ENCODE measurements at regions not wholly inside any gene's neighbourhood (a gene's known extent, or its start where the extent isn't known, plus 50 kb on each side); places are given as distances from the start of the nearest gene placed in this dataset.

DNA sequence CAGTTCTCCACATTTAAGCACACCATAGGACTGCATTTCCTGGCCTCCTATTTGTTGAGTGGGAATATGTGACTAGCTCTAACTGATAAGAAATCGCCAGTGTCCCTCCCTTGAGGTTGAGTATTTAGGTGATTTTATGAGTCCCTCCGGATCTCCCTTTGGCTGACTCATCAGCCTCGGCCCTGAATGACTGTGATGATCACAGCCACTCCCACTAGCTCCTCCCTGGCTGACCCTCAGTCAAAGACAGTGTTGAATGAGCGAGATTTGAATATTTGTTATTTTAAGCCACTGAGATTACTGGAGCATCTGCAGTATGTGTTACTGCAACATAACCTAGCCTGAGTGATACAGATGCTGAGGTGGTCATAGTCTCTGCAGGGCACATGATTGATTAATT is 515.3 kb downstream of the EPHB1 start:
- DNase-seq: no peak

GRCh38 chr3:135311699-135312098 is 516.6 kb downstream of the EPHB1 start:
- DNase-seq: no peak

DNA sequence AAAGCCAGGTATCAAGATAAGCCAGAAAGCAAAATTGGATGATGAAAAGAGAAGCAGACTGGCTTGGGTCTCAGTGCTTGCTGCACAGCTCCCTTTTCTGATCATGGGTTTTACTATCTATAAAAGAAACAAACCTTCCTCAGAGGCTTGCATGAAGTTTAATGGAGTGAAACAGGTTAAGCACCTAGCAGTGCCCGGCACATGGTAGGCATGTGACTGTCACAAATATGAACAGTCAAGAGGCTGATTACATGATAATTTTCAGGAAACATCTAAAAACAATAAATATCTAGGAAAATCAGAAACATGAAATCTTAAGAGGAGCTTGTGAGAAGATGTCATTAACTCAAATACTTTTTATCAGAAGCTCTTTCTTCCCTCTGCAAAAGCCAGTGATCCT is 519.2 kb downstream of the EPHB1 start:
- no peak for DNase-seq

GRCh38 chr3:135324301-135324700 is 529.2 kb downstream of the EPHB1 start:
- DNase-seq: no peak

- DNase-seq: no peak
Observed at GRCh38 chr3:135325096-135325495, 530.0 kb downstream of the EPHB1 start.

DNA sequence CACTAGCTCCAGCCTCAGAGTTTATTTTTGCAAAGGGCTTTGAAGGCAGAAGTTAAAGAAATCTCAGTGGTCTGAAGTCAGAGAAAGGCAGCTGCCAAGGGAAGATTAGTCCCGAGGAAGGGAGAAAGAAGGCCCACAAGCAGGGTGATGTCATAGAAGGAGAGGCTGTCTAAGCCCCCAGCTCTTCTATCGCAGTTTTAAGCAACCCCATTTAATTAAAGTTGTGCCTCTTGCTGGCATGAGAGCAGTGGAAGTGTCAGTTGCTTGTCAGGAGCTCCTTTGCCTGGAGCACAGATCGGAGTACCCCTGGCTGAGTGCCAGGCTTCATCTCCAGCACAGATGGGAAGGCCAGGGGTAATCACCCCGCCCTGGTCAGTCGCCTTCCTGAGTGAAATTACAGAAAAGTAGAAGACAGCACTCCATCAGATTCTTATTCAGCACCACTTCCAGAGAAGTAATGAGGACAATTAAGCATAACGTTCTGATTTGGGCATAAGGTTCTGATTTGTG is 530.7 kb downstream of the EPHB1 start:
- DNase-seq: no peak

DNA sequence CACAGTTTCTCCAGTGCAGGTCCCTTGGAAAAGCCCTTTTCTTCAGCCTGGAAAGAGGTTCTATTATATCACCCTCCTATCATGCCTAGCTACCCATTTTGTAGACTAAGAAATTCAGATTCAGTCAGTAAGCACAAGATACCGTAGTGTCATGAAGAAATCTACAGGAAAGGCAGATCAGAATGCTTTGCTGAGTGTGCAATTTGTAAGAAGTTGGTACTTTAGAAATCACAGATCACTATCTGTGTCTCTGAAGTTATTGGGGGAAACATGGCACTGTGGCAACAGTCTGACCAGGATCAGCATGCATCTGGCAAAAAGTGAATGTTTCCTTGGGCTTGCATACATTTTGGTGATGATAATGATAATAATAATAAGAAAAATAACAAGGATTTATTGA is 531.8 kb downstream of the EPHB1 start:
- no peak for DNase-seq

- DNase-seq: no peak
Observed at GRCh38 chr3:135328036-135328435, 533.0 kb downstream of the EPHB1 start.

- no peak for DNase-seq
Observed at GRCh38 chr3:135329479-135329878, 534.4 kb downstream of the EPHB1 start.

DNA sequence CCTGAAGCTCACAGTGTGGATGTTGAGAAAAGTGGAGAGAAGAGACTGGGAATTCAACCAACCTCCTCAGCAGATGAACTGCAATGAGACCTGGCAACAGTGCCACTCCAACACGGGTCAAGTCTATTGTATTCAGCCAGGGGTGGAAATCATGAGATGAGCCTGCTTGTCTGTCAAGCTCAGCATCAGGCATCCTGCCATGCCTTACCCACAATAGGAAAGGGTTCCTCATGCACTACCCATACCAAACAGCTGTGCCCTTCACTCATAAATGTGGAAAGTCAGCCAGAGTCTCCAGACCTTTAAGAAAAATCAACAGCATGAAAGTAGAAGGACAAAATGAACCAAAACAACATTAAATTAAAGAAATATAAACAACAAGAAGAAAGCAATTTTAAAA is 542.1 kb downstream of the EPHB1 start:
- DNase-seq: no peak

- DNase-seq: no peak
Observed at GRCh38 chr3:135348690-135349089, 553.6 kb downstream of the EPHB1 start.

- no peak for DNase-seq
Observed at GRCh38 chr3:135349254-135349948, 554.3 kb downstream of the EPHB1 start.

GRCh38 chr3:135352213-135352612 is 557.2 kb downstream of the EPHB1 start:
- DNase-seq: no peak

DNA sequence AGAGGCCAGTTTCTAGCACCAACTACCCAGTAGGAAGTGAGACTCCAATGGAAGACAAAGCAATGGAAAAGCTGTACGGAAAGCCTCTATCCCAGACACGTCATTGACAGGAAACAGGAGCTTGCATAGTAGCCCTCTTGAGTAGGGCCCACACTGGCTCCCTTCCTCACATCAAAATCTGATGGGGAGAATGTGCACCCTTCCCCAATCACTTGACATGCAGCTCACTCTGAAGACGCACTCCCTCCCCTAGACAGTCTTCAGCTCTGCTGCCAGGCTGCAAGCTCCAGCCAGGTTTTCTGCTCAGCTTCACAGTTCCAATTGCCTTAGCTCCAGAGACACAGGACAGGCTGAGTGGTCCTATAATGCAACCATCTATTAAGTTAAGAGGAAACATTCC is 567.8 kb downstream of the EPHB1 start:
- DNase-seq: no peak

- no peak for DNase-seq
Observed at GRCh38 chr3:135364676-135365075, 569.6 kb downstream of the EPHB1 start.

DNA sequence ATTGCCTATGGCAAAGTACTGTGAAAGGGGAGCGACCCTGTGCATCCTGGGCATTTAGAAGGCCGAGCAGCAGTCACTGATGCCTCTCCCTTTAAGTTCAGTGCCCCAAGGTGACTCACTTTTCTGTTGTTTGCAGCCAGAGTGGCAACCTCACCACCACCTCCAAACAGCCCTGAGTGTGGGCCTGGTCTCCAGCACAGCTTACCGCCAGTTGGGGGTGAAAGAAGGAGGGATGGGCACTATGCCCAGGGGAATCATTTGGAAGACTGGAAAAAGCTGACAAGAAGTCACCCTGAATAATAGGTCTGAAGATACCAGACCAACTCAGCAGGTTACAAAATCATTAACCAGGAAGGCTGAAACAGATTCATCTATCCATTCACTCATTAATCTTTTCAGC is 571.8 kb downstream of the EPHB1 start:
- no peak for DNase-seq

DNA sequence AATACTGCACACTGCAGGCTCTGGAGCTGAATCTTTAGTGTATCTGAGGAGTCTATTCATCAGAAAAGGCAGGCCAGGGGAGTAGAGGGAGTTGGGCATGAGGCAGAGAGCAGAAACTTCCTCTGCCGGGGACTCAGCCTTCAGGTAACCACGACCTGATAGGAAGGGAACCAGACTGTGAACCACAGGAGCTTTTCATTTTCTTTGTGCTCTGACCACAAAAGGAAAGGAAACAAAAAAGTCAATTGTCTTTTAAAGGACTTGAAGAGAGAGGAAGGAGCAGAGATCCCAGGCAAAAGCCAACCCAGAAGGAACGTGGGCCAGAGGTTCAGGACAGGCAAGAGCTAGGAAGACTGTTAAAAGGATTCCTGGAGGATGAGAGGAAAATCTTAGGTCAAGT is 573.3 kb downstream of the EPHB1 start:
- DNase-seq: no peak

- DNase-seq: no peak
Observed at GRCh38 chr3:135368781-135369180, 573.7 kb downstream of the EPHB1 start.

DNA sequence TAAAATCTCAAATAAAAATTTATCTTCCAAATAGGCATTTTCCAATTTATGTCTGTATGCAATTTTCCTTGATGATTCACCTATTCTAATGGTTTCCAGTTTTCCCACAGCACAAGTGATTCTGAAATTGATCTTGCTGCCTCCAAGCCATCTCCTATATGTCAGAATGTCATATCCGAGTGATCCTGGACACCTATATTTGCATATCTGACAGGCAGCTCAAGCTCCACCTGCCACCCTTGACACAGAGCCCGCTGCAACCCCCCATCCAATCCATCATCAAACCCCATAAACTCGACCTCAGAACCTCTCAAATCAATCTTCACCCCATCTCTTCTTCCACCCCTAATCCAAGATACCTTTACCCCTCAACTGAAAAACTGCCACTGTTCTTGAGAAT is 579.5 kb downstream of the EPHB1 start:
- DNase-seq: no peak

- DNase-seq: no peak
Observed at GRCh38 chr3:135382188-135382587, 583.3 kb upstream of the PPP2R3A start.

DNA sequence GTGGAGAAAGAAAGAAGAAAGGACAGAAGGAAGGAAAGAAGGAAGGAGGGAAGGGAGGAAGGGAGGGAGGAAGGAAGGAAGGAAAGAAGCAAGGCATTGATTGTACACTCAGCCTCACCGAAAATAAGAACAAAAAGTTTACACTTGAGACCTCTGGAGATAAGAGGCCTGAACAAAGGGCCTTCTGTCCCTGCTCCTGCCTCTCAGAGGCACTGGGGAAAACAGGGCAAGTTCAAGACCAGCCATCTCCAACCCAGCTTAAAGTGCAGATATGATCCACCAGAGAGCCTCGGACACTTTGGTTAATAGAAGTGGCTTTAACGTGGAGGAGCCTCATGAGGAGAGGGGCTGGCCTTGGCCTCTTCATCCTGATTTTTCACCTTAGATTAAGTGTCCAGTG is 582.9 kb upstream of the PPP2R3A start:
- no peak for DNase-seq

DNA sequence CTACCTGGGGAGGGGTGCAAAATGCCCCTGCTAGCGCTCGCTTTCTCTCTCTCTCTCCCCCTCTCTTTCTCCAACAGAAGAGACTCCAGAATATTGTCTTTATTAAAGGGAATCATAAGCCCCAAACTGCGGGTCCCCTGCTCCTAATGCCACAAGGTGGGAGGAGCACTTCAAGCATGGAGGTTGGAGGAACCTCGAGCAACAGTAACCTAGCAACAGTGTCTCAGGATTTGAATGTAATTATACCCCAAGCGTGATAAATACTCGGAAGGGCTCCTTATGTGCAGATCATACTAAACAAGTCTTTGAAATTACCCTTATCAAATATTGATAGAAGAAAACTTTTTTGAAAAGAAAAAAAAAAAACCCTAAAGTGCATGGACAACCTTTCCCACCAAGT is 582.2 kb upstream of the PPP2R3A start:
- no peak for DNase-seq

DNA sequence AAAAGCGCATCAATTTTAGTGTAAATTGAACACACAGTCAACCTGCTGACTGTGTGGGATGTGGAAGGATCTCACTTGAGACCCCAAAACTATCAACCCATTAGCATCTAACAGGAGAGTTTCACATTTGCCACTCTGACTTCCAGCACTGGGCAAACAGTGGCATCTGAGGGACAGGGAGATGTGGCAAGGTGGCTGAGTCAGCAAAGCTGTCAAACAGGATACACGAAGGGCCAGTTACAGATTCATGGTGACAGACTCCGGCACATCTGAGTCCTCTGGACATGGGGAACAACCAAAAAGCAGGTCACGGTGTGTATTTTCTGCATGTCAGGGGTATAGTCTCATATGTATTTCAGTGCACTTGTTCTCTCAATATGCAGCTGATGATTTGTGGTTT is 573.4 kb upstream of the PPP2R3A start:
- no peak for DNase-seq

DNA sequence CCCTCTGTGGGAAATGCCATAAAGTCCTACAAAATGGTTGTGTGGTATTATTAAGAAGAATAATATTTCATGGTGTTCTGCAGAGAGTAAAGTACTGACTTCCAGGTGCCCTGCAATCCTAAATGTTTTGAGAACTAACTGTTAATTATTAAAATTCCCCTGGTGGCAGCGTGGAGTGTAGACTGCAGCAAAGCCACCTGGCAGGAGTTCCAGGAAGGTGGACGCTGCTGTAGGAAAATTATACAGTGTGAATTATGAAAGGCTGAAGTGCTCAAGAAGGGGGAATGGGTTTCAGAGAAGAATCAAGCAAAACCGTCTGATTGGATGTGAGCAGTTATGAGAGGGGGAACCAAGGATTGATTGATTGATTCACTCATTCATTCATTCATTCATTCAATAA is 572.4 kb upstream of the PPP2R3A start:
- no peak for DNase-seq

DNA sequence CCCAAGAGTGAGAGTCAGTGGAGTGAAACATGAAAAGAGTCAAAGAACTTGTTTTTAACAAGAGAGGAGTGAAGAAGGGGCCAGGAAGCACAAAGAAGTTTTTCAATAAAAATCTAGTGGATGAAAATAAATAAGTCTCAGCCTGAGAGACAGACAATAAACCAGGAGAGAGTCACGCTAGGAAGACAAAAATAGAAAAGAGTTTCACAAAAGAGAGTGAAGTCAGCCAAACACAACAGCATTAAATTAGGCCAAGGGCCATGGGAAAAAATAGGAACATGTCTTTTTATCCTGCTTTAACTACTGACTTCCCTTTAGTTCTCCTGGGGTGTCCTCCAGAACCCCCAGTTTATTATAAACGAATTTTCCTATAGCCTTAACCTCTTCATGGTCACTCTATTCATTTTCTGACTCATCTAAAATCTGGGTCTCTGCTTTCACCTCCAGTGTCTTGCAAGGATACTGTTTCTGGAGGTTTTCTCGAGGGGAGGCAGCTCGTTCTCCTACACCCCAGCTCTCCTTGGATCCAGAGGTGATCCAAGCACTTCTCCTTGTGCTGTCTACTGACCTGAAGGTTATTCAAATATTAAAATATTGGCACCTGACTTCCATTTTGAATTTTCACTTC is 571.5 kb upstream of the PPP2R3A start:
- DNase-seq: no peak
